ENCODE measurements at regions not wholly inside any gene's neighbourhood (a gene's known extent, or its start where the extent isn't known, plus 50 kb on each side); places are given as distances from the start of the nearest gene placed in this dataset.

GRCh38 chrX:120690344-120690743 is 60.5 kb upstream of the C1GALT1C1 start:
- TF ChIP-seq CTCF (IDR thresholded peaks at IDR 0.05) (no peak), EP300 (IDR thresholded peaks at IDR 0.05) (no peak), POLR2A (IDR thresholded peaks at IDR 0.05) (no peak)

All from upper lobe of left lung (tissue), 4 donors.